ENCODE measurements at regions not wholly inside any gene's neighbourhood (a gene's known extent, or its start where the extent isn't known, plus 50 kb on each side); places are given as distances from the start of the nearest gene placed in this dataset.

- TF ChIP-seq CTCF (IDR thresholded peaks at IDR 0.05), result no peak
- no peak for TF ChIP-seq POLR2AphosphoS5 (IDR thresholded peaks at IDR 0.05)
- no peak for TF ChIP-seq EP300 (IDR thresholded peaks at IDR 0.05)
- no peak for TF ChIP-seq POLR2A (IDR thresholded peaks at IDR 0.05)
Measured at GRCh38 chr4:94036964-94037363, 170.7 kb upstream of the SMARCAD1 start.
